Neural cell (in vitro differentiated cells): ENCODE measurements at regions not wholly inside any gene's neighbourhood (a gene's known extent, or its start where the extent isn't known, plus 50 kb on each side); places are given as distances from the start of the nearest gene placed in this dataset.

ENCODE experiments used
- H2AFZ ChIP-seq: fragments of 200-600, 300-800 bp; sonication (generic), shearing (Covaris generic); 2 replicates; pipeline ENCODE4 v1.6.0; 2014; ENCODE audit warnings: low read depth, mild to moderate bottlenecking, antibody characterized with exemption, low read length, moderate library complexity
- H3F3A ChIP-seq: fragments of 200-600 bp; shearing (Covaris generic); 2 replicates; pipeline ENCODE4 v1.6.1; 2016; ENCODE audit warnings: mild to moderate bottlenecking, moderate library complexity, mixed read lengths, antibody characterized with exemption, low read length; ENCODE audit not compliant: insufficient read depth, poor library complexity, severe bottlenecking
- H3K27ac ChIP-seq: fragments of 200-600, 300-800 bp; sonication (generic), shearing (Covaris generic); 2 replicates; pipeline ENCODE4 v1.5.1; 2014; ENCODE audit warnings: mild to moderate bottlenecking, low read length, moderate library complexity
- H3K27me3 ChIP-seq: fragments of 300-800, 200-600 bp; sonication (generic), shearing (Covaris generic); 2 replicates; pipeline ENCODE4 v1.6.0; 2014; ENCODE audit warnings: mild to moderate bottlenecking, low read depth, low read length, moderate library complexity; ENCODE audit not compliant: insufficient read depth
- H3K36me3 ChIP-seq: fragments of 300-800, 200-600 bp; sonication (generic), shearing (Covaris generic); 2 replicates; pipeline ENCODE4 v1.5.1; 2014; ENCODE audit warnings: mild to moderate bottlenecking, antibody characterized with exemption, low read length, moderate library complexity; ENCODE audit not compliant: insufficient read depth
- H3K4me2 ChIP-seq: fragments of 300-800, 200-600 bp; sonication (generic), shearing (Covaris generic); 2 replicates; pipeline ENCODE4 v1.6.0; 2014; ENCODE audit warnings: mild to moderate bottlenecking, low read length
- H3K4me3 ChIP-seq: fragments of 300-800, 200-600 bp; sonication (generic), shearing (Covaris generic); 2 replicates; pipeline ENCODE4 v1.5.1; 2014; ENCODE audit warnings: mild to moderate bottlenecking, low read length, moderate library complexity
- H3K79me2 ChIP-seq: fragments of 200-600 bp; shearing (Covaris generic); replicated peaks from 2 replicates; pipeline ENCODE4 v1.6.0; 2014; ENCODE audit warnings: mild to moderate bottlenecking, low read length, moderate library complexity; ENCODE audit not compliant: insufficient read depth
- H3K9ac ChIP-seq: fragments of 300-800, 200-600 bp; sonication (generic), shearing (Covaris generic); 2 replicates; pipeline ENCODE4 v1.6.1; 2016; ENCODE audit warnings: mild to moderate bottlenecking, low read length, mixed read lengths
- H3K9me2 ChIP-seq: fragments of 200-600 bp; shearing (Covaris generic); 2 replicates; pipeline ENCODE4 v1.6.1; 2016; ENCODE audit warnings: mild to moderate bottlenecking, low read length, mixed read lengths; ENCODE audit not compliant: insufficient read depth
- H3K9me3 ChIP-seq: fragments of 200-600, 300-800 bp; sonication (generic), shearing (Covaris generic); 2 replicates; pipeline ENCODE4 v1.6.1; 2016; ENCODE audit warnings: mild to moderate bottlenecking, mixed run types, low read length, moderate library complexity, mixed read lengths
- H4K20me1 ChIP-seq: fragments of 200-600 bp; shearing (Covaris generic); 2 replicates; pipeline ENCODE4 v1.6.1; 2016; ENCODE audit warnings: mild to moderate bottlenecking, mixed run types; ENCODE audit not compliant: insufficient read depth
- EP300 ChIP-seq: fragments of 450-650 bp; conservative IDR thresholded peaks from 2 replicates; pipeline ENCODE4 v1.6.1; 2014; ENCODE audit warnings: antibody characterized with exemption, mild to moderate bottlenecking, moderate library complexity; ENCODE audit not compliant: poor library complexity, severe bottlenecking
- EZH2 ChIP-seq: fragments of 200-600, 300-800 bp; shearing (Covaris generic), sonication (generic); IDR thresholded peaks from 2 replicates; pipeline ENCODE4 v1.6.1; 2014; ENCODE audit warnings: antibody characterized with exemption, low read length, borderline replicate concordance, mild to moderate bottlenecking; ENCODE audit not compliant: insufficient read depth, poor library complexity, severe bottlenecking
- MXI1 ChIP-seq: fragments of 450-650 bp; conservative IDR thresholded peaks from 2 replicates; pipeline ENCODE4 v1.6.1; 2014; ENCODE audit warnings: antibody characterized with exemption, mild to moderate bottlenecking; ENCODE audit not compliant: poor library complexity, severe bottlenecking
- POLR2AphosphoS5 ChIP-seq: IDR thresholded peaks from 2 replicates; pipeline ENCODE4 v1.6.1; 2012
- RAD21 ChIP-seq: fragments of 450-650 bp; conservative IDR thresholded peaks from 2 replicates; pipeline ENCODE4 v1.6.1; 2014; ENCODE audit warnings: antibody characterized with exemption, mild to moderate bottlenecking, moderate library complexity
- REST ChIP-seq: IDR thresholded peaks from 2 replicates; pipeline ENCODE4 v1.6.1; 2012; ENCODE audit warnings: borderline replicate concordance
- SMC3 ChIP-seq: fragments of 450-650 bp; conservative IDR thresholded peaks from 2 replicates; pipeline ENCODE4 v1.6.1; 2014; ENCODE audit warnings: antibody characterized with exemption, mild to moderate bottlenecking, moderate library complexity; ENCODE audit not compliant: poor library complexity
- TAF1 ChIP-seq: IDR thresholded peaks from 2 replicates; pipeline ENCODE4 v1.6.1; 2012; ENCODE audit warnings: low read depth
- TF ChIP-seq, protein P1 (sequence below): fragments of 450-650 bp; IDR thresholded peaks from 2 replicates; pipeline ENCODE4 v1.5.1; 2014; ENCODE audit warnings: antibody characterized with exemption, mild to moderate bottlenecking, moderate library complexity; ENCODE audit not compliant: poor library complexity, severe bottlenecking

DNA sequence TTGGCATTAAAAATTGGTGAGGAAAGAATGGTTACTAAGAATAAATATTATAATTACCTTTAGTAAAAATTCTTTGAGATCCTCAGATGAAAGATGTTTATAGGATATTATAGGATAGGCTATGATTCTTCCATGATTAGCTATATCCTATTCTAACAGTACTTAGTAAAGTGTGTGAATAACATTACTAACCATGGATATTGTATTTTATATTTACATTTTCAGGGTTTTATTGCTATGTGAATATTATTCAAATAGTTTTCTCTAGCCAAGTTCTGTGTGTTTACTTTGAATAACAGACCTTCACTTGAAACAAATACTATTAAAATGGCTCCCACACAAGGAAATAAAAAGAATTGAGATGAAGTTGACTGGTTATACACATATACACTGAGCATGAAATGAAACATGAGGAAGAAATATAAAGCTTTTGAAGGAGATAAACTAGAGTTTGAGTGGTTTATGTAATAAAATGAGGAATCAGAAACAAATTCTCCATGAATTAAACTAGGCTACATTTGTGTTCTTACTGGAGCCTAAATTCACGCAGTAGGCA is 479.4 kb upstream of the PKN2 start:
- no peaks in the 10 kb centered on the region for H3K36me3 ChIP-seq
- no peak overlapping the region for H3K27ac ChIP-seq
- H4K20me1 ChIP-seq = no peaks in the 10 kb centered on the region
- H3F3A ChIP-seq = no peaks in the 10 kb centered on the region
- no peak overlapping the region for H3K4me3 ChIP-seq
- no peak overlapping the region for H3K4me2 ChIP-seq
- no peaks in the 10 kb centered on the region for H3K9me2 ChIP-seq
- H3K9ac ChIP-seq = no peak overlapping the region
- no peaks in the 10 kb centered on the region for H3K79me2 ChIP-seq
- no peak overlapping the region for H2AFZ ChIP-seq
- H3K9me3 ChIP-seq = no peaks in the 10 kb centered on the region
- TF ChIP-seq POLR2AphosphoS5 = no peak
- no peak for TF ChIP-seq RAD21
- no peak for TF ChIP-seq SMC3
- no peak for TF ChIP-seq EP300
- TF ChIP-seq EZH2 = no peak
- TF ChIP-seq REST = no peak
- no peak for TF ChIP-seq MXI1
- TF ChIP-seq, protein P1, sequence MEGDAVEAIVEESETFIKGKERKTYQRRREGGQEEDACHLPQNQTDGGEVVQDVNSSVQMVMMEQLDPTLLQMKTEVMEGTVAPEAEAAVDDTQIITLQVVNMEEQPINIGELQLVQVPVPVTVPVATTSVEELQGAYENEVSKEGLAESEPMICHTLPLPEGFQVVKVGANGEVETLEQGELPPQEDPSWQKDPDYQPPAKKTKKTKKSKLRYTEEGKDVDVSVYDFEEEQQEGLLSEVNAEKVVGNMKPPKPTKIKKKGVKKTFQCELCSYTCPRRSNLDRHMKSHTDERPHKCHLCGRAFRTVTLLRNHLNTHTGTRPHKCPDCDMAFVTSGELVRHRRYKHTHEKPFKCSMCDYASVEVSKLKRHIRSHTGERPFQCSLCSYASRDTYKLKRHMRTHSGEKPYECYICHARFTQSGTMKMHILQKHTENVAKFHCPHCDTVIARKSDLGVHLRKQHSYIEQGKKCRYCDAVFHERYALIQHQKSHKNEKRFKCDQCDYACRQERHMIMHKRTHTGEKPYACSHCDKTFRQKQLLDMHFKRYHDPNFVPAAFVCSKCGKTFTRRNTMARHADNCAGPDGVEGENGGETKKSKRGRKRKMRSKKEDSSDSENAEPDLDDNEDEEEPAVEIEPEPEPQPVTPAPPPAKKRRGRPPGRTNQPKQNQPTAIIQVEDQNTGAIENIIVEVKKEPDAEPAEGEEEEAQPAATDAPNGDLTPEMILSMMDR = no peak
- TF ChIP-seq TAF1 = no peak
- no peaks in the 10 kb centered on the region for H3K27me3 ChIP-seq

DNA sequence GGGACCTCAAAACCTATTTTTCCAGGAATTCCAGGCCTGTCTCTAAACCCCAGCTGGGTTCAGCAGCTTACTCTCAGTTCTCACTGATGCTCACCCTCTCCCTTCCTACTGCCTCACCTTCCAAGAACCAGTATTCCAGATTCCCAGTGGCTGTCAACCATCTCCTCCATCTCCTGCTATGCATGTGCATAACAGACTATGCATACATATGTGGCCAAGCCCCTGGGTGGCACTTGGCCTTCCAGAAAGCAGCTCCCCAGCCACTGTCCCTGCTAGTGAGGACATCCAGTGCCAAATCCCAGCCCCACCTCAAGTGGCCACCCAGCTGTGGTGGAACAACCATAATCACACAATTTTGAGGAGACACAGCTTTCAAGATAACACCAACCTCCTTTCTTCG is 475.7 kb upstream of the PKN2 start:
- no peak overlapping the region for H3K27ac ChIP-seq
- TF ChIP-seq POLR2AphosphoS5 (no peak), EZH2 (no peak), SMC3 (no peak), TAF1 (no peak), MXI1 (no peak), REST (no peak), RAD21 (no peak), EP300 (no peak)
- TF ChIP-seq, protein P1 = no peak
- H3K79me2 ChIP-seq = no peaks in the 10 kb centered on the region
- H3K9ac ChIP-seq = no peak overlapping the region
- H3K9me3 ChIP-seq = no peaks in the 10 kb centered on the region
- H3K4me3 ChIP-seq = no peak overlapping the region
- no peaks in the 10 kb centered on the region for H3F3A ChIP-seq
- no peaks in the 10 kb centered on the region for H3K27me3 ChIP-seq
- H4K20me1 ChIP-seq = no peaks in the 10 kb centered on the region
- H2AFZ ChIP-seq = no peak overlapping the region
- no peak overlapping the region for H3K4me2 ChIP-seq
- no peaks in the 10 kb centered on the region for H3K36me3 ChIP-seq
- no peaks in the 10 kb centered on the region for H3K9me2 ChIP-seq
